ENCODE measurements at regions not wholly inside any gene's neighbourhood (a gene's known extent, or its start where the extent isn't known, plus 50 kb on each side); places are given as distances from the start of the nearest gene placed in this dataset.
A peak's percentile ranks its signal among the peaks of the same experiment; 100 is the strongest.
"Not testable (repeated sequence)": the region's sequence is repeated elsewhere in the genome, so short reads cannot be mapped to it uniquely, and the experiment has no call there.

- DNase-seq, result no peak
Observed at GRCh38 chr5:87784311-87784710, 371.6 kb upstream of the CCNH start.

- no peak for DNase-seq
Observed at GRCh38 chr5:87782916-87783315, 370.2 kb upstream of the CCNH start.

- no peak for DNase-seq
Observed at GRCh38 chr5:87781976-87782375, 369.2 kb upstream of the CCNH start.

- peak; percentile 83 for DNase-seq
Observed at GRCh38 chr5:87780831-87781760, 368.4 kb upstream of the CCNH start.

GRCh38 chr5:87778876-87779275 lies 366.1 kb upstream of the CCNH start:
- no peak for DNase-seq

- no peak for DNase-seq
Observed at GRCh38 chr5:87777877-87778276, 365.1 kb upstream of the CCNH start.

- no peak for DNase-seq
Observed at GRCh38 chr5:87776785-87777184, 364.1 kb upstream of the CCNH start.

- DNase-seq, result not testable (repeated sequence)
Observed at GRCh38 chr5:87776302-87776701, 363.6 kb upstream of the CCNH start.

GRCh38 chr5:87775228-87775627 lies 362.5 kb upstream of the CCNH start:
- DNase-seq, result no peak

- DNase-seq, result no peak
Observed at GRCh38 chr5:87774804-87775203, 362.1 kb upstream of the CCNH start.

- no peak for DNase-seq
Observed at GRCh38 chr5:87770601-87771121, 357.9 kb upstream of the CCNH start.

GRCh38 chr5:87770016-87770570 lies 357.4 kb upstream of the CCNH start:
- DNase-seq, result no peak

GRCh38 chr5:87769157-87769556 lies 356.4 kb upstream of the CCNH start:
- no peak for DNase-seq

GRCh38 chr5:87768190-87768589 lies 355.5 kb upstream of the CCNH start:
- DNase-seq, result no peak

- no peak for DNase-seq
Observed at GRCh38 chr5:87765009-87765408, 352.3 kb upstream of the CCNH start.

GRCh38 chr5:87762631-87763030 lies 349.9 kb upstream of the CCNH start:
- no peak for DNase-seq

GRCh38 chr5:87756951-87757350 lies 344.2 kb upstream of the CCNH start:
- no peak for DNase-seq

- no peak for DNase-seq
Observed at GRCh38 chr5:87755360-87755759, 342.6 kb upstream of the CCNH start.

GRCh38 chr5:87754009-87754757 lies 341.5 kb upstream of the CCNH start:
- DNase-seq, result no peak

GRCh38 chr5:87752362-87752761 lies 339.6 kb upstream of the CCNH start:
- no peak for DNase-seq

GRCh38 chr5:87751824-87752223 lies 339.1 kb upstream of the CCNH start:
- no peak for DNase-seq

GRCh38 chr5:87746891-87747377 lies 334.2 kb upstream of the CCNH start:
- DNase-seq, result no peak

GRCh38 chr5:87746341-87746740 lies 333.6 kb upstream of the CCNH start:
- DNase-seq, result no peak

Data from activated CD4-positive, alpha-beta T cell treated with anti-CD3 and anti-CD28 coated beads for 48 hours (primary cell).